WTC11 (cell line): ENCODE measurements at regions not wholly inside any gene's neighbourhood (a gene's known extent, or its start where the extent isn't known, plus 50 kb on each side); places are given as distances from the start of the nearest gene placed in this dataset.

Source experiments
- ATAC-seq: fragments of 200-7000 bp; cut with Tn5 transposase; 2 replicates; pipeline ENCODE4 v1.10.0; 2021; ENCODE audit warnings: mild to moderate bottlenecking, moderate library complexity
- CTCF ChIA-PET: fragments of 300-600 bp; sonication (Branson Sonifier 250); formaldehyde crosslinking; loops from one replicate; lab custom pipeline; 2021; ENCODE audit warnings: antibody characterized with exemption; lab: Charles Lee
- POLR2A ChIA-PET: fragments of 350-600 bp; sonication (Branson Sonifier 250); formaldehyde crosslinking; loops from one replicate; lab custom pipeline; 2021; ENCODE audit warnings: antibody characterized with exemption; lab: Charles Lee
- DNase-seq: peaks from one replicate; pipeline ENCODE4 v3.0.0; 2021; ENCODE audit warnings: low spot score
- H3K27ac Mint-ChIP-seq: 2 replicates; pipeline ENCODE4 v1.8.0; 2021; ENCODE audit warnings: mixed read lengths
- H3K27me3 Mint-ChIP-seq: 2 replicates; pipeline ENCODE4 v1.8.0; 2021; ENCODE audit warnings: low read depth, mild to moderate bottlenecking, moderate library complexity, mixed read lengths
- H3K36me3 Mint-ChIP-seq: 2 replicates; pipeline ENCODE4 v1.8.0; 2021; ENCODE audit warnings: mixed read lengths
- H3K4me1 Mint-ChIP-seq: 2 replicates; pipeline ENCODE4 v1.8.0; 2022; ENCODE audit warnings: mixed read lengths
- H3K4me3 Mint-ChIP-seq: 2 replicates; pipeline ENCODE4 v1.8.0; 2021; ENCODE audit warnings: mild to moderate bottlenecking, moderate library complexity, mixed read lengths
- H3K9me3 Mint-ChIP-seq: 2 replicates; pipeline ENCODE4 v1.8.0; 2021; ENCODE audit warnings: mixed read lengths
- ATF1 ChIP-seq: sonication (generic); formaldehyde crosslinking; IDR thresholded peaks from 2 replicates; pipeline ENCODE4 v1.8.1; 2023; ENCODE audit warnings: mild to moderate bottlenecking, moderate library complexity, missing genetic modification reagents
- CBFB ChIP-seq: sonication (generic); formaldehyde crosslinking; IDR thresholded peaks from 2 replicates; pipeline ENCODE4 v1.8.1; 2022; ENCODE audit warnings: mild to moderate bottlenecking, low read depth, missing genetic modification reagents
- FOXJ3 ChIP-seq: sonication (generic); formaldehyde crosslinking; IDR thresholded peaks from 2 replicates; pipeline ENCODE4 v1.9.0; 2021; ENCODE audit warnings: missing genetic modification reagents, mild to moderate bottlenecking, borderline replicate concordance
- HMGA2 ChIP-seq: fragments of 250-450 bp; sonication (Bioruptor Pico); IDR thresholded peaks from 2 replicates; pipeline ENCODE4 v1.4.0; 2021; ENCODE audit warnings: mild to moderate bottlenecking, moderate library complexity
- JUN ChIP-seq: sonication (generic); formaldehyde crosslinking; IDR thresholded peaks from 2 replicates; pipeline ENCODE4 v1.8.0; 2023; ENCODE audit warnings: mild to moderate bottlenecking, missing genetic modification reagents
- NFE2L1 ChIP-seq: sonication (generic); formaldehyde crosslinking; IDR thresholded peaks from 2 replicates; pipeline ENCODE4 v1.8.1; 2023; ENCODE audit warnings: missing genetic modification reagents
- NR2C2 ChIP-seq: sonication (generic); formaldehyde crosslinking; IDR thresholded peaks from 2 replicates; pipeline ENCODE4 v1.8.0; 2022; ENCODE audit warnings: mild to moderate bottlenecking, missing genetic modification reagents
- RORB ChIP-seq: fragments of 250-450 bp; sonication (Bioruptor Pico); IDR thresholded peaks from 2 replicates; pipeline ENCODE4 v1.9.0; 2021; ENCODE audit warnings: mild to moderate bottlenecking
- TP53 ChIP-seq: sonication (generic); formaldehyde crosslinking; IDR thresholded peaks from 2 replicates; pipeline ENCODE4 v1.8.1; 2023; ENCODE audit warnings: mild to moderate bottlenecking, missing genetic modification reagents
- ZNF416 ChIP-seq: fragments of 250-450 bp; sonication (Bioruptor Pico); IDR thresholded peaks from 2 replicates; pipeline ENCODE4 v1.9.0; 2021; ENCODE audit warnings: mild to moderate bottlenecking, inconsistent platforms
- ZNF423 ChIP-seq: fragments of 250-450 bp; sonication (Bioruptor Pico); IDR thresholded peaks from 2 replicates; pipeline ENCODE4 v2.1.2; 2022; ENCODE audit warnings: mild to moderate bottlenecking, moderate library complexity
- TF ChIP-seq, protein P1 (sequence below): sonication (generic); formaldehyde crosslinking; IDR thresholded peaks from 2 replicates; pipeline ENCODE4 v1.8.0; 2022; ENCODE audit warnings: mild to moderate bottlenecking, missing genetic modification reagents
- TF ChIP-seq, protein P2 (sequence below): sonication (generic); formaldehyde crosslinking; IDR thresholded peaks from 2 replicates; pipeline ENCODE4 v1.8.1; 2022; ENCODE audit warnings: missing genetic modification reagents, borderline replicate concordance
- TF ChIP-seq, protein P3 (sequence below): sonication (generic); formaldehyde crosslinking; conservative IDR thresholded peaks from 2 replicates; pipeline ENCODE4 v1.8.1; 2022; ENCODE audit warnings: mild to moderate bottlenecking, missing genetic modification reagents
- TF ChIP-seq, protein P4 (sequence below): sonication (generic); formaldehyde crosslinking; IDR thresholded peaks from 2 replicates; pipeline ENCODE4 v1.8.1; 2022; ENCODE audit warnings: mild to moderate bottlenecking, moderate library complexity, missing genetic modification reagents
- TF ChIP-seq, protein P5 (sequence below): sonication (generic); formaldehyde crosslinking; IDR thresholded peaks from 2 replicates; pipeline ENCODE4 v1.8.1; 2022; ENCODE audit warnings: low read depth, mild to moderate bottlenecking, moderate library complexity, missing genetic modification reagents, borderline replicate concordance
- TF ChIP-seq, protein P6 (sequence below): fragments of 250-450 bp; sonication (Bioruptor Pico); IDR thresholded peaks from 2 replicates; pipeline ENCODE4 v1.9.0; 2021; ENCODE audit warnings: moderate library complexity, mild to moderate bottlenecking, inconsistent platforms, borderline replicate concordance
- TF ChIP-seq, protein P7 (sequence below): sonication (generic); formaldehyde crosslinking; IDR thresholded peaks from 2 replicates; pipeline ENCODE4 v1.8.0; 2022; ENCODE audit warnings: mild to moderate bottlenecking, missing genetic modification reagents
- TF ChIP-seq, protein P8 (sequence below): sonication (generic); formaldehyde crosslinking; conservative IDR thresholded peaks from 2 replicates; pipeline ENCODE4 v1.8.1; 2023; ENCODE audit warnings: mild to moderate bottlenecking, low read depth, missing genetic modification reagents, moderate library complexity
- TF ChIP-seq, protein P9 (sequence below): sonication (generic); formaldehyde crosslinking; IDR thresholded peaks from 2 replicates; pipeline ENCODE4 v1.8.1; 2023; ENCODE audit warnings: mild to moderate bottlenecking, missing genetic modification reagents, borderline replicate concordance

DNA sequence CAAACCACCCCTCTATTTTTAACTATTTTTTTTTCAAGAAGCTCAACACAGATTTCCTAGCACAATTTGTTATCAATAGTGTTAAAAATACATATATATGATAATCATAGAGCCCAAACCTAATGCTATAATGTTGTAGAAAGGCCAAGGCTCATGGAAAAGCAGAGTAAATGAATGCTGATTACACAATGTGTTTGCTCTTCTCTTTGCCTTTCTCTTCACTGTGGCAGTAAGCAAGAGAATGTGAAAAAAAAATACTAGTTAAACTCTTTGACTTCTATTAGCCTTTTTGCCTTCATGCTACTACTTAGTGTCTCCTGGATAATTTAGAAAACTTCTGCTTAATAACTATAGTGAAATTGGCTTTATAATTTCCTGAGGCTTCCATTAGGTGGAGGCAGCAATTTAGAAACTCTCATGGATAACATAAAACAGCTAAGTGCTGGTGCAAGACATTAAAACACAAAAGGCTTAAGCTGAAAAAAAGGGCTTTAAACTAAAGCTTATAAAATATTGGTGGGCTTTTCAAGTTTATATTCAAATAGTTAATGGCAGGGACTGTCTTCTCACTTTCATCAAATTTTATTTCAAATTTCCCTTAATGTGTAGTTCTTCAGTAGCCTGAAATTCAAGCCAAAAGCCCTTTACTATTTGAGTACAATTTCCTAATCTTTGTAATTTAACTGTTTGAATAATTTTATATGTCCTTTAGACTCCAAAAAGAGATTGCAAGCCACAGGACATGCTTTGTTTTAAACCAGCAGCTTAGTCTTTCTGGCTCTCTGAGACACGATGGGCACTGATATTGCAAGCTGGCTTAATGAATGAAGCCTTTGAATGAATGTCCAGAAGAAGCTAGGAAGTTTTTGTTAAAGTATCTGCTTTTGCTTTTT is 2031.8 kb upstream of the CDH6 start (continued):
- no peak for TF ChIP-seq ZNF416
- TF ChIP-seq, protein P1, sequence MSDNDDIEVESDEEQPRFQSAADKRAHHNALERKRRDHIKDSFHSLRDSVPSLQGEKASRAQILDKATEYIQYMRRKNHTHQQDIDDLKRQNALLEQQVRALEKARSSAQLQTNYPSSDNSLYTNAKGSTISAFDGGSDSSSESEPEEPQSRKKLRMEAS (CRISPR knock-in tag) = no peak
- TF ChIP-seq, protein P2, sequence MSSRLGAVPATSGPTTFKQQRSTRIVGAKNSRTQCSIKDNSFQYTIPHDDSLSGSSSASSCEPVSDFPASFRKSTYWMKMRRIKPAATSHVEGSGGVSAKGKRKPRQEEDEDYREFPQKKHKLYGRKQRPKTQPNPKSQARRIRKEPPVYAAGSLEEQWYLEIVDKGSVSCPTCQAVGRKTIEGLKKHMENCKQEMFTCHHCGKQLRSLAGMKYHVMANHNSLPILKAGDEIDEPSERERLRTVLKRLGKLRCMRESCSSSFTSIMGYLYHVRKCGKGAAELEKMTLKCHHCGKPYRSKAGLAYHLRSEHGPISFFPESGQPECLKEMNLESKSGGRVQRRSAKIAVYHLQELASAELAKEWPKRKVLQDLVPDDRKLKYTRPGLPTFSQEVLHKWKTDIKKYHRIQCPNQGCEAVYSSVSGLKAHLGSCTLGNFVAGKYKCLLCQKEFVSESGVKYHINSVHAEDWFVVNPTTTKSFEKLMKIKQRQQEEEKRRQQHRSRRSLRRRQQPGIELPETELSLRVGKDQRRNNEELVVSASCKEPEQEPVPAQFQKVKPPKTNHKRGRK (CRISPR knock-in tag) = no peak
- TF ChIP-seq TP53 (CRISPR knock-in tag) = no peak

DNA sequence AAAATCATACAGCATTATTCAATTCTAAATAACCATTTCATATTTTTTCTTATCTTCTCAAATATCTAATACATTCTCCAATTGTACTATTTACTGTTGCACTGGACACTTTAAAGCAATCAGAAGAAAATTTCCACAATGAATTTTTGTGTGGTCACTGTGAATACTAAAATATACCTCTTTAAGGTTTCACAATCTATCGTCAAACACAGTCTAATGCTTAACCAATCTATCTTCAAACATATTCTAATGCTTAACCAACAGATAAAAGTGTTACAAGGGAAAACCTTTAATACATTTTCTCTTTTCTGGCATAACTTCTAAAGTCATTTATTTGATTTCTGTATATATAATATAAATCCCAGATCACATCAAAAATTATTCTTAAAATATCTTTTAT is 2035.5 kb upstream of the CDH6 start:
- Mint-ChIP-seq H3K36me3 (no peaks in the 10 kb centered on the region), H3K4me3 (no peak overlapping the region), H3K4me1 (peaks cover 15% of the 10 kb centered on the region), H3K9me3 (0 out of 2 replicates have a peak, but pooled peaks cover 4% of the 10 kb centered on the region), H3K27me3 (no peaks in the 10 kb centered on the region; the same call in 1 of the 2 replicates), H3K27ac (no peak overlapping the region)
- ATAC-seq (no peak), DNase-seq (no peak)
- TF ChIP-seq, protein P3, sequence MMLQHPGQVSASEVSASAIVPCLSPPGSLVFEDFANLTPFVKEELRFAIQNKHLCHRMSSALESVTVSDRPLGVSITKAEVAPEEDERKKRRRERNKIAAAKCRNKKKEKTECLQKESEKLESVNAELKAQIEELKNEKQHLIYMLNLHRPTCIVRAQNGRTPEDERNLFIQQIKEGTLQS (CRISPR knock-in tag) = no peak
- no peak for TF ChIP-seq FOXJ3 (CRISPR knock-in tag)
- TF ChIP-seq, protein P4, sequence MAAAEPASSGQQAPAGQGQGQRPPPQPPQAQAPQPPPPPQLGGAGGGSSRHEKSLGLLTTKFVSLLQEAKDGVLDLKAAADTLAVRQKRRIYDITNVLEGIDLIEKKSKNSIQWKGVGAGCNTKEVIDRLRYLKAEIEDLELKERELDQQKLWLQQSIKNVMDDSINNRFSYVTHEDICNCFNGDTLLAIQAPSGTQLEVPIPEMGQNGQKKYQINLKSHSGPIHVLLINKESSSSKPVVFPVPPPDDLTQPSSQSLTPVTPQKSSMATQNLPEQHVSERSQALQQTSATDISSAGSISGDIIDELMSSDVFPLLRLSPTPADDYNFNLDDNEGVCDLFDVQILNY (CRISPR knock-in tag) = no peak
- TF ChIP-seq ZNF416 = no peak
- no peak for TF ChIP-seq ATF1 (CRISPR knock-in tag)
- TF ChIP-seq, protein P5, sequence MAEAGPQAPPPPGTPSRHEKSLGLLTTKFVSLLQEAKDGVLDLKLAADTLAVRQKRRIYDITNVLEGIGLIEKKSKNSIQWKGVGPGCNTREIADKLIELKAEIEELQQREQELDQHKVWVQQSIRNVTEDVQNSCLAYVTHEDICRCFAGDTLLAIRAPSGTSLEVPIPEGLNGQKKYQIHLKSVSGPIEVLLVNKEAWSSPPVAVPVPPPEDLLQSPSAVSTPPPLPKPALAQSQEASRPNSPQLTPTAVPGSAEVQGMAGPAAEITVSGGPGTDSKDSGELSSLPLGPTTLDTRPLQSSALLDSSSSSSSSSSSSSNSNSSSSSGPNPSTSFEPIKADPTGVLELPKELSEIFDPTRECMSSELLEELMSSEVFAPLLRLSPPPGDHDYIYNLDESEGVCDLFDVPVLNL (CRISPR knock-in tag) = no peak
- TF ChIP-seq, protein P6, sequence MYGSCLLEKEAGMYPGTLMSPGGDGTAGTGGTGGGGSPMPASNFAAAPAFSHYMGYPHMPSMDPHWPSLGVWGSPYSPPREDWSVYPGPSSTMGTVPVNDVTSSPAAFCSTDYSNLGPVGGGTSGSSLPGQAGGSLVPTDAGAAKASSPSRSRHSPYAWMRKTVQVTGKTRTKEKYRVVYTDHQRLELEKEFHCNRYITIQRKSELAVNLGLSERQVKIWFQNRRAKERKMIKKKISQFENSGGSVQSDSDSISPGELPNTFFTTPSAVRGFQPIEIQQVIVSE (CRISPR knock-in tag) = no peak
- no peak for TF ChIP-seq CBFB (CRISPR knock-in tag)
- TF ChIP-seq RORB (CRISPR knock-in tag) = no peak
- TF ChIP-seq, protein P7, sequence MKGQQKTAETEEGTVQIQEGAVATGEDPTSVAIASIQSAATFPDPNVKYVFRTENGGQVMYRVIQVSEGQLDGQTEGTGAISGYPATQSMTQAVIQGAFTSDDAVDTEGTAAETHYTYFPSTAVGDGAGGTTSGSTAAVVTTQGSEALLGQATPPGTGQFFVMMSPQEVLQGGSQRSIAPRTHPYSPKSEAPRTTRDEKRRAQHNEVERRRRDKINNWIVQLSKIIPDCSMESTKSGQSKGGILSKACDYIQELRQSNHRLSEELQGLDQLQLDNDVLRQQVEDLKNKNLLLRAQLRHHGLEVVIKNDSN (CRISPR knock-in tag) = no peak
- TF ChIP-seq, protein P8, sequence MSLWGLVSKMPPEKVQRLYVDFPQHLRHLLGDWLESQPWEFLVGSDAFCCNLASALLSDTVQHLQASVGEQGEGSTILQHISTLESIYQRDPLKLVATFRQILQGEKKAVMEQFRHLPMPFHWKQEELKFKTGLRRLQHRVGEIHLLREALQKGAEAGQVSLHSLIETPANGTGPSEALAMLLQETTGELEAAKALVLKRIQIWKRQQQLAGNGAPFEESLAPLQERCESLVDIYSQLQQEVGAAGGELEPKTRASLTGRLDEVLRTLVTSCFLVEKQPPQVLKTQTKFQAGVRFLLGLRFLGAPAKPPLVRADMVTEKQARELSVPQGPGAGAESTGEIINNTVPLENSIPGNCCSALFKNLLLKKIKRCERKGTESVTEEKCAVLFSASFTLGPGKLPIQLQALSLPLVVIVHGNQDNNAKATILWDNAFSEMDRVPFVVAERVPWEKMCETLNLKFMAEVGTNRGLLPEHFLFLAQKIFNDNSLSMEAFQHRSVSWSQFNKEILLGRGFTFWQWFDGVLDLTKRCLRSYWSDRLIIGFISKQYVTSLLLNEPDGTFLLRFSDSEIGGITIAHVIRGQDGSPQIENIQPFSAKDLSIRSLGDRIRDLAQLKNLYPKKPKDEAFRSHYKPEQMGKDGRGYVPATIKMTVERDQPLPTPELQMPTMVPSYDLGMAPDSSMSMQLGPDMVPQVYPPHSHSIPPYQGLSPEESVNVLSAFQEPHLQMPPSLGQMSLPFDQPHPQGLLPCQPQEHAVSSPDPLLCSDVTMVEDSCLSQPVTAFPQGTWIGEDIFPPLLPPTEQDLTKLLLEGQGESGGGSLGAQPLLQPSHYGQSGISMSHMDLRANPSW (CRISPR knock-in tag) = no peak
- no peak for TF ChIP-seq HMGA2 (CRISPR knock-in tag)
- TF ChIP-seq ZNF423 (CRISPR knock-in tag) = no peak
- TF ChIP-seq, protein P9, sequence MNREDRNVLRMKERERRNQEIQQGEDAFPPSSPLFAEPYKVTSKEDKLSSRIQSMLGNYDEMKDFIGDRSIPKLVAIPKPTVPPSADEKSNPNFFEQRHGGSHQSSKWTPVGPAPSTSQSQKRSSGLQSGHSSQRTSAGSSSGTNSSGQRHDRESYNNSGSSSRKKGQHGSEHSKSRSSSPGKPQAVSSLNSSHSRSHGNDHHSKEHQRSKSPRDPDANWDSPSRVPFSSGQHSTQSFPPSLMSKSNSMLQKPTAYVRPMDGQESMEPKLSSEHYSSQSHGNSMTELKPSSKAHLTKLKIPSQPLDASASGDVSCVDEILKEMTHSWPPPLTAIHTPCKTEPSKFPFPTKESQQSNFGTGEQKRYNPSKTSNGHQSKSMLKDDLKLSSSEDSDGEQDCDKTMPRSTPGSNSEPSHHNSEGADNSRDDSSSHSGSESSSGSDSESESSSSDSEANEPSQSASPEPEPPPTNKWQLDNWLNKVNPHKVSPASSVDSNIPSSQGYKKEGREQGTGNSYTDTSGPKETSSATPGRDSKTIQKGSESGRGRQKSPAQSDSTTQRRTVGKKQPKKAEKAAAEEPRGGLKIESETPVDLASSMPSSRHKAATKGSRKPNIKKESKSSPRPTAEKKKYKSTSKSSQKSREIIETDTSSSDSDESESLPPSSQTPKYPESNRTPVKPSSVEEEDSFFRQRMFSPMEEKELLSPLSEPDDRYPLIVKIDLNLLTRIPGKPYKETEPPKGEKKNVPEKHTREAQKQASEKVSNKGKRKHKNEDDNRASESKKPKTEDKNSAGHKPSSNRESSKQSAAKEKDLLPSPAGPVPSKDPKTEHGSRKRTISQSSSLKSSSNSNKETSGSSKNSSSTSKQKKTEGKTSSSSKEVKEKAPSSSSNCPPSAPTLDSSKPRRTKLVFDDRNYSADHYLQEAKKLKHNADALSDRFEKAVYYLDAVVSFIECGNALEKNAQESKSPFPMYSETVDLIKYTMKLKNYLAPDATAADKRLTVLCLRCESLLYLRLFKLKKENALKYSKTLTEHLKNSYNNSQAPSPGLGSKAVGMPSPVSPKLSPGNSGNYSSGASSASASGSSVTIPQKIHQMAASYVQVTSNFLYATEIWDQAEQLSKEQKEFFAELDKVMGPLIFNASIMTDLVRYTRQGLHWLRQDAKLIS (CRISPR knock-in tag) = no peak
- TF ChIP-seq JUN (CRISPR knock-in tag) = no peak
- no peak for TF ChIP-seq NR2C2 (CRISPR knock-in tag)
- TF ChIP-seq NFE2L1 (CRISPR knock-in tag) = no peak
- CTCF ChIA-PET = no interaction called here
- POLR2A ChIA-PET = interaction anchor here (0.6 kb wide), 1 partner anchor 93 kb away, joined by 5 read pairs; no protein-coding TSS in a partner anchor
